AG09319 (cell line): ENCODE measurements at regions not wholly inside any gene's neighbourhood (a gene's known extent, or its start where the extent isn't known, plus 50 kb on each side); places are given as distances from the start of the nearest gene placed in this dataset.

ENCODE experiments used
- DNase-seq: peaks from one replicate; pipeline ENCODE4 v3.0.0-alpha.2; 2010; ENCODE audit warnings: low read depth; ENCODE audit errors: extremely low read depth
- CTCF ChIP-seq: IDR thresholded peaks from 2 replicates; pipeline ENCODE4 v1.5.1; 2011; ENCODE audit warnings: low read depth, mild to moderate bottlenecking, inconsistent platforms, low read length, moderate library complexity

GRCh38 chr14:56892959-56893358, 82.7 kb upstream of the OTX2 start:
- TF ChIP-seq CTCF: no peak

GRCh38 chr14:56891226-56891625, 80.9 kb upstream of the OTX2 start:
- no peak for TF ChIP-seq CTCF
- no peak for DNase-seq

More at GRCh38 chr14:56892959-56893358, 82.7 kb upstream of the OTX2 start:
- no peak for DNase-seq

- no peak for DNase-seq
- no peak for TF ChIP-seq CTCF
These were observed 79.4 kb upstream of the OTX2 start for GRCh38 chr14:56889705-56890104.

GRCh38 chr14:56888274-56888673, 78.0 kb upstream of the OTX2 start:
- no peak for TF ChIP-seq CTCF
- DNase-seq: no peak

GRCh38 chr14:56887216-56887615, 76.9 kb upstream of the OTX2 start:
- no peak for DNase-seq
- TF ChIP-seq CTCF: no peak

GRCh38 chr14:56886471-56887062, 76.3 kb upstream of the OTX2 start:
- no peak for TF ChIP-seq CTCF
- DNase-seq: no peak

- no peak for DNase-seq
- no peak for TF ChIP-seq CTCF
These were observed 75.5 kb upstream of the OTX2 start for GRCh38 chr14:56885825-56886224.
